Loucy (cell line): ENCODE measurements at regions not wholly inside any gene's neighbourhood (a gene's known extent, or its start where the extent isn't known, plus 50 kb on each side); places are given as distances from the start of the nearest gene placed in this dataset.

ENCODE experiments used
- H2AFZ ChIP-seq: fragments of 200-600 bp; sonication (generic); 2 replicates; pipeline ENCODE4 v1.6.0; 2016; ENCODE audit warnings: antibody characterized with exemption, mild to moderate bottlenecking, low read length, moderate library complexity
- H3F3A ChIP-seq: fragments of 200-600 bp; 2 replicates; pipeline ENCODE4 v1.6.0; 2016; ENCODE audit warnings: antibody characterized with exemption, low read depth, mild to moderate bottlenecking
- H3K27me3 ChIP-seq: fragments of 200-600 bp; sonication (generic); 2 replicates; pipeline ENCODE4 v1.6.1; 2014; ENCODE audit warnings: low read length, mild to moderate bottlenecking; ENCODE audit not compliant: insufficient read depth, poor library complexity, severe bottlenecking
- H3K36me3 ChIP-seq: fragments of 200-600 bp; sonication (generic); 2 replicates; pipeline ENCODE4 v1.6.1; 2016; ENCODE audit warnings: low read length; ENCODE audit not compliant: insufficient read depth
- H3K4me1 ChIP-seq: fragments of 200-600 bp; sonication (generic); 2 replicates; pipeline ENCODE4 v1.5.1; 2014; ENCODE audit warnings: low read length, mild to moderate bottlenecking; ENCODE audit not compliant: insufficient read depth, poor library complexity, severe bottlenecking
- H3K4me2 ChIP-seq: fragments of 200-600 bp; sonication (generic); 2 replicates; pipeline ENCODE4 v1.6.0; 2014; ENCODE audit warnings: antibody characterized with exemption, low read length, low read depth, mild to moderate bottlenecking; ENCODE audit not compliant: poor library complexity, severe bottlenecking
- H3K4me3 ChIP-seq: fragments of 200-600 bp; sonication (generic); 2 replicates; pipeline ENCODE4 v1.5.1; 2014; ENCODE audit warnings: low read length, mild to moderate bottlenecking, mixed read lengths; ENCODE audit not compliant: poor library complexity, severe bottlenecking
- H3K79me2 ChIP-seq: fragments of 200-600 bp; sonication (generic); 2 replicates; pipeline ENCODE4 v1.6.1; 2014; ENCODE audit warnings: low read length; ENCODE audit not compliant: insufficient read depth
- H3K9ac ChIP-seq: fragments of 200-600 bp; sonication (generic); 2 replicates; pipeline ENCODE4 v1.6.0; 2014; ENCODE audit warnings: mild to moderate bottlenecking, low read depth, low read length, moderate library complexity; ENCODE audit not compliant: poor library complexity, severe bottlenecking
- H3K9me2 ChIP-seq: fragments of 200-600 bp; sonication (generic); replicated peaks from 2 replicates; pipeline ENCODE4 v1.6.1; 2016; ENCODE audit warnings: low read depth, low read length, mixed read lengths
- H3K9me3 ChIP-seq: fragments of 200-600 bp; sonication (generic); 2 replicates; pipeline ENCODE4 v1.6.1; 2014; ENCODE audit warnings: mild to moderate bottlenecking, antibody characterized with exemption, low read length, low read depth; ENCODE audit not compliant: insufficient read depth
- H4K20me1 ChIP-seq: fragments of 200-600 bp; sonication (generic); 2 replicates; pipeline ENCODE4 v1.6.0; 2014; ENCODE audit warnings: antibody characterized with exemption, low read length, mild to moderate bottlenecking; ENCODE audit not compliant: insufficient read depth, poor library complexity, severe bottlenecking
- EZH2phosphoT487 ChIP-seq: fragments of 200-600 bp; IDR thresholded peaks from 2 replicates; pipeline ENCODE4 v1.6.1; 2018; ENCODE audit warnings: antibody characterized with exemption, mild to moderate bottlenecking, moderate library complexity, borderline replicate concordance
- TF ChIP-seq, protein P1 (sequence below): fragments of 200-600 bp; sonication (generic); conservative IDR thresholded peaks from 2 replicates; pipeline ENCODE4 v1.5.1; 2014; ENCODE audit warnings: mild to moderate bottlenecking, antibody characterized with exemption, low read length

DNA sequence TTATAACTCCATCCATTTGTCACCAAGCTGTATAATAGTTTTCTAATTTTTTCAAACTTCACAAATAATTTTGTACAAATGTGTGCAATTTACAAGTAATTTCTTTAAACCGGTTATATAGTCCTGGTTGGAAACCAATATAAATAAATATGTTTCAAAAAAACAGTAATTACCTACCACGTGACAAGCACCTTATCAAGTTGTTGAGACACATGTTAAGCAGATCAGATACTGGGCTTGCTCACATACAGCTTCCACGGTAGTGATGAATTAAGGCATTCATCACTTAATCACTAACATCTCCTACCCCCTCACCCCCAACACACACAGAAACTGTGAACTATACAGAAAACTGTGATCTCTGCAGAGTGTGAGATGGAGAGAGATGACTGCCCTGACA, 630.0 kb upstream of the MBL2 start:
- Histone ChIP-seq H3K79me2 (no peaks in the 10 kb centered on the region), H3K27me3 (no peaks in the 10 kb centered on the region), H3K4me1 (no peaks in the 10 kb centered on the region), H3K9ac (no peak overlapping the region), H3K9me3 (no peaks in the 10 kb centered on the region), H2AFZ (no peak overlapping the region), H3K9me2 (no peaks in the 10 kb centered on the region), H4K20me1 (no peaks in the 10 kb centered on the region), H3K4me2 (no peak overlapping the region), H3F3A (no peaks in the 10 kb centered on the region), H3K36me3 (no peaks in the 10 kb centered on the region), H3K4me3 (no peak overlapping the region)
- TF ChIP-seq, protein P1, sequence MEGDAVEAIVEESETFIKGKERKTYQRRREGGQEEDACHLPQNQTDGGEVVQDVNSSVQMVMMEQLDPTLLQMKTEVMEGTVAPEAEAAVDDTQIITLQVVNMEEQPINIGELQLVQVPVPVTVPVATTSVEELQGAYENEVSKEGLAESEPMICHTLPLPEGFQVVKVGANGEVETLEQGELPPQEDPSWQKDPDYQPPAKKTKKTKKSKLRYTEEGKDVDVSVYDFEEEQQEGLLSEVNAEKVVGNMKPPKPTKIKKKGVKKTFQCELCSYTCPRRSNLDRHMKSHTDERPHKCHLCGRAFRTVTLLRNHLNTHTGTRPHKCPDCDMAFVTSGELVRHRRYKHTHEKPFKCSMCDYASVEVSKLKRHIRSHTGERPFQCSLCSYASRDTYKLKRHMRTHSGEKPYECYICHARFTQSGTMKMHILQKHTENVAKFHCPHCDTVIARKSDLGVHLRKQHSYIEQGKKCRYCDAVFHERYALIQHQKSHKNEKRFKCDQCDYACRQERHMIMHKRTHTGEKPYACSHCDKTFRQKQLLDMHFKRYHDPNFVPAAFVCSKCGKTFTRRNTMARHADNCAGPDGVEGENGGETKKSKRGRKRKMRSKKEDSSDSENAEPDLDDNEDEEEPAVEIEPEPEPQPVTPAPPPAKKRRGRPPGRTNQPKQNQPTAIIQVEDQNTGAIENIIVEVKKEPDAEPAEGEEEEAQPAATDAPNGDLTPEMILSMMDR, result no peak
- TF ChIP-seq EZH2phosphoT487, result no peak

DNA sequence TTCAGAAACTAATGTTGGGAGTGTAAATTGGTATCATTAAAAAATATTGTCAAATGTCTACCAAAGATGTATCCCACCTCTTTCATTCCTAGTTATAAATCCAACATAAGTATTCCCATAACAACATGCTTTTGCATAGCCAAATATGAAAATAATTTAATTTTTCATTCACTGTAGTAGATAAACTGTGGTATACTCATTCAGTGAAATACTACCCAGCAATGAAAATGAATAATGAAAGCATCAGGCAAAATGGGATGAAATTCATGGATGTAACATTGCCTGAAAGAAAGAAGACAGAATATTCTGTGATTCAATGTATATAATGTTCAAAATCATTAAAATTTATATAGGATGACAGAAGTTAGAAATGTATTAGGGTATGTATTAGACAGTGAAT, 629.0 kb upstream of the MBL2 start:
- no peaks in the 10 kb centered on the region for H3F3A ChIP-seq
- no peak overlapping the region for H3K4me2 ChIP-seq
- no peaks in the 10 kb centered on the region for H4K20me1 ChIP-seq
- no peaks in the 10 kb centered on the region for H3K9me2 ChIP-seq
- no peak overlapping the region for H2AFZ ChIP-seq
- H3K27me3 ChIP-seq, result no peaks in the 10 kb centered on the region
- H3K36me3 ChIP-seq, result no peaks in the 10 kb centered on the region
- H3K4me3 ChIP-seq, result no peak overlapping the region
- no peaks in the 10 kb centered on the region for H3K9me3 ChIP-seq
- no peak overlapping the region for H3K9ac ChIP-seq
- H3K4me1 ChIP-seq, result no peaks in the 10 kb centered on the region
- TF ChIP-seq EZH2phosphoT487, result no peak
- TF ChIP-seq, protein P1, result no peak
- no peaks in the 10 kb centered on the region for H3K79me2 ChIP-seq

DNA sequence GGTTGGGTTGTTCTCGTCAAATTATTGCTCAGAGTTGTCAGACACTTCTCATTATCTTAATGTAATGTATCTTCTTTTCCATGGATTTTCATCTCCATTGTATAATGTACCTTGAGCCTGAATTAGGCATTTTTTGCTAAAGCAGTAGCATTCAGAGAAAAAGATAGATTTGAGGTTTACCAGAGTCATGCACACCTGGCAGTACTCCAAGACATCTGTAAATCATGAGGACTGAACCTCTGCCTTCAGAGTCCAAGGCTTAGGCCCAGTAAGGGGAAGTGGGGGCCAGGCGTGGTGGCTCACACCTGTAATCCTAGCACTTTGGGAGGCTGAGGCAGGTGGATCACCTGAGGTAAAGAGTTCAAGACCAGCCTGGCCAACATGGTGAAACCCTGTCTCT, 624.3 kb upstream of the MBL2 start:
- no peaks in the 10 kb centered on the region for H4K20me1 ChIP-seq
- H3K79me2 ChIP-seq, result no peaks in the 10 kb centered on the region
- H3F3A ChIP-seq, result no peaks in the 10 kb centered on the region
- no peaks in the 10 kb centered on the region for H3K36me3 ChIP-seq
- H3K4me1 ChIP-seq, result no peaks in the 10 kb centered on the region
- no peak overlapping the region for H2AFZ ChIP-seq
- no peak overlapping the region for H3K4me3 ChIP-seq
- H3K4me2 ChIP-seq, result no peak overlapping the region
- TF ChIP-seq EZH2phosphoT487, result no peak
- TF ChIP-seq, protein P1, result no peak
- H3K9ac ChIP-seq, result no peak overlapping the region
- no peaks in the 10 kb centered on the region for H3K27me3 ChIP-seq
- H3K9me3 ChIP-seq, result peaks cover 4% of the 10 kb centered on the region; the same call in 1 of the 2 replicates
- H3K9me2 ChIP-seq, result no peaks in the 10 kb centered on the region
